ENCODE measurements at regions not wholly inside any gene's neighbourhood (a gene's known extent, or its start where the extent isn't known, plus 50 kb on each side); places are given as distances from the start of the nearest gene placed in this dataset.

GRCh38 chr1:185490924-185491323, 173.9 kb upstream of the IVNS1ABP start:
- no peak for DNase-seq
- Histone ChIP-seq H3K27me3 (no peaks in the 10 kb centered on the region), H3K4me1 (no peaks in the 10 kb centered on the region), H3K4me3 (no peak overlapping the region), H3K27ac (no peak overlapping the region), H3K36me3 (ENCODE audit: low read depth, missing control alignments) (no peaks in the 10 kb centered on the region), H3K9me3 (no peaks in the 10 kb centered on the region)
- TF ChIP-seq POLR2A (IDR thresholded peaks at IDR 0.05), result no peak
- intact Hi-C loops (cut with DNase I; ENCODE audit: low total_unique reads), result no loop called here
- WGBS, 2 donors, result 89 to 91% methylated on average over 5 of the region's 5 CpGs

- no peak for DNase-seq
- intact Hi-C loops (cut with DNase I; ENCODE audit: low total_unique reads), result no loop called here
- Histone ChIP-seq H3K27me3 (no peaks in the 10 kb centered on the region), H3K4me1 (no peaks in the 10 kb centered on the region), H3K4me3 (no peak overlapping the region), H3K27ac (peak overlapping the region in 1 of 2 donors; percentile 55), H3K9me3 (no peaks in the 10 kb centered on the region), H3K36me3 (ENCODE audit: low read depth, missing control alignments) (no peaks in the 10 kb centered on the region)
- 74 to 81% methylated on average over 3 of the region's 3 CpGs for WGBS, 2 donors
- TF ChIP-seq CTCF (IDR thresholded peaks at IDR 0.05) (no peak), POLR2A (IDR thresholded peaks at IDR 0.05) (no peak)
Observed at GRCh38 chr1:185489406-185489805, 172.4 kb upstream of the IVNS1ABP start.

- intact Hi-C loops (cut with DNase I; ENCODE audit: low total_unique reads), result no loop called here
- TF ChIP-seq POLR2A (IDR thresholded peaks at IDR 0.05) (no peak), CTCF (IDR thresholded peaks at IDR 0.05) (no peak)
- no peaks in the 10 kb centered on the region for H3K27me3 ChIP-seq
- H3K36me3 ChIP-seq (ENCODE audit: low read depth, missing control alignments), result no peaks in the 10 kb centered on the region
- peak overlapping the region in 1 of 2 donors; percentile 55 for H3K27ac ChIP-seq
- no peaks in the 10 kb centered on the region for H3K9me3 ChIP-seq
- DNase-seq, result peak; percentile 59
- no peak overlapping the region for H3K4me3 ChIP-seq
- WGBS, 2 donors, result 39 to 42% methylated on average over 4 of the region's 4 CpGs
- no peaks in the 10 kb centered on the region for H3K4me1 ChIP-seq
Observed at GRCh38 chr1:185488808-185489207, 171.8 kb upstream of the IVNS1ABP start.

- TF ChIP-seq CTCF (IDR thresholded peaks at IDR 0.05) (no peak), POLR2A (IDR thresholded peaks at IDR 0.05) (no peak)
- Histone ChIP-seq H3K4me3 (no peak overlapping the region), H3K27me3 (no peaks in the 10 kb centered on the region), H3K36me3 (ENCODE audit: low read depth, missing control alignments) (no peaks in the 10 kb centered on the region), H3K4me1 (no peaks in the 10 kb centered on the region), H3K9me3 (no peaks in the 10 kb centered on the region), H3K27ac (peak overlapping the region in 1 of 2 donors; percentile 55)
- 35 to 58% methylated on average over 2 of the region's 2 CpGs for WGBS, 2 donors
- intact Hi-C loops (cut with DNase I; ENCODE audit: low total_unique reads), result no loop called here
- DNase-seq, result no peak
Observed at GRCh38 chr1:185487936-185488335, 170.9 kb upstream of the IVNS1ABP start.

- no peaks in the 10 kb centered on the region for H3K27me3 ChIP-seq
- H3K9me3 ChIP-seq, result no peaks in the 10 kb centered on the region
- intact Hi-C loops (cut with DNase I; ENCODE audit: low total_unique reads), result no loop called here
- no peak for TF ChIP-seq CTCF (IDR thresholded peaks at IDR 0.05)
- no peak for TF ChIP-seq POLR2A (IDR thresholded peaks at IDR 0.05)
- H3K4me1 ChIP-seq, result no peaks in the 10 kb centered on the region
- WGBS, 2 donors, result 80 to 90% methylated on average over 2 of the region's 2 CpGs
- no peak overlapping the region for H3K4me3 ChIP-seq
- DNase-seq, result no peak
- H3K36me3 ChIP-seq (ENCODE audit: low read depth, missing control alignments), result no peaks in the 10 kb centered on the region
- H3K27ac ChIP-seq, result no peak overlapping the region
Observed at GRCh38 chr1:185487026-185487425, 170.0 kb upstream of the IVNS1ABP start.
